ENCODE measurements at regions not wholly inside any gene's neighbourhood (a gene's known extent, or its start where the extent isn't known, plus 50 kb on each side); places are given as distances from the start of the nearest gene placed in this dataset.

- no peaks in the 10 kb centered on the region for H3K36me3 ChIP-seq (ENCODE audit: control insufficient read depth, insufficient read depth, low read length)
- H3K4me3 ChIP-seq (ENCODE audit: low read depth, low read length) = no peak overlapping the region
Observed at GRCh38 chr13:70483599-70484276, 375.5 kb upstream of the KLHL1 start.

GRCh38 chr13:70473907-70474306 lies 365.7 kb upstream of the KLHL1 start:
- Histone ChIP-seq H3K27ac (ENCODE audit: low read depth, low read length) (no peak overlapping the region), H3K36me3 (ENCODE audit: control insufficient read depth, insufficient read depth, low read length) (no peaks in the 10 kb centered on the region)

More at GRCh38 chr13:70483599-70484276, 375.5 kb upstream of the KLHL1 start:
- Histone ChIP-seq H3K27ac (ENCODE audit: low read depth, low read length) (no peak overlapping the region), H3K9me3 (ENCODE audit: control insufficient read depth, insufficient read depth, low read length) (no peaks in the 10 kb centered on the region), H3K4me1 (ENCODE audit: control insufficient read depth, insufficient read depth, low read length) (no peaks in the 10 kb centered on the region), H3K9ac (ENCODE audit: low read depth, low read length) (no peak overlapping the region), H3K27me3 (ENCODE audit: control insufficient read depth, insufficient read depth, low read length) (no peaks in the 10 kb centered on the region)

GRCh38 chr13:70469077-70469476 lies 360.8 kb upstream of the KLHL1 start:
- no peak overlapping the region for H3K27ac ChIP-seq (ENCODE audit: low read depth, low read length)
- no peaks in the 10 kb centered on the region for H3K27me3 ChIP-seq (ENCODE audit: control insufficient read depth, insufficient read depth, low read length)

More at GRCh38 chr13:70473907-70474306, 365.7 kb upstream of the KLHL1 start:
- Histone ChIP-seq H3K9me3 (ENCODE audit: control insufficient read depth, insufficient read depth, low read length) (no peaks in the 10 kb centered on the region), H3K9ac (ENCODE audit: low read depth, low read length) (no peak overlapping the region), H3K4me3 (ENCODE audit: low read depth, low read length) (no peak overlapping the region), H3K4me1 (ENCODE audit: control insufficient read depth, insufficient read depth, low read length) (peaks cover 4% of the 10 kb centered on the region; the same call in 1 of the 2 replicates), H3K27me3 (ENCODE audit: control insufficient read depth, insufficient read depth, low read length) (no peaks in the 10 kb centered on the region)

GRCh38 chr13:70457474-70457873 lies 349.2 kb upstream of the KLHL1 start:
- Histone ChIP-seq H3K4me3 (ENCODE audit: low read depth, low read length) (no peak overlapping the region), H3K36me3 (ENCODE audit: control insufficient read depth, insufficient read depth, low read length) (no peaks in the 10 kb centered on the region), H3K27ac (ENCODE audit: low read depth, low read length) (no peak overlapping the region), H3K27me3 (ENCODE audit: control insufficient read depth, insufficient read depth, low read length) (no peaks in the 10 kb centered on the region), H3K4me1 (ENCODE audit: control insufficient read depth, insufficient read depth, low read length) (no peaks in the 10 kb centered on the region; the same call in 1 of the 2 replicates), H3K9me3 (ENCODE audit: control insufficient read depth, insufficient read depth, low read length) (no peaks in the 10 kb centered on the region), H3K9ac (ENCODE audit: low read depth, low read length) (no peak overlapping the region)

More at GRCh38 chr13:70469077-70469476, 360.8 kb upstream of the KLHL1 start:
- H3K9me3 ChIP-seq (ENCODE audit: control insufficient read depth, insufficient read depth, low read length) = no peaks in the 10 kb centered on the region
- H3K4me3 ChIP-seq (ENCODE audit: low read depth, low read length) = no peak overlapping the region
- no peak overlapping the region for H3K9ac ChIP-seq (ENCODE audit: low read depth, low read length)
- H3K4me1 ChIP-seq (ENCODE audit: control insufficient read depth, insufficient read depth, low read length) = no peaks in the 10 kb centered on the region
- no peaks in the 10 kb centered on the region for H3K36me3 ChIP-seq (ENCODE audit: control insufficient read depth, insufficient read depth, low read length)

- Histone ChIP-seq H3K27ac (ENCODE audit: low read depth, low read length) (no peak overlapping the region), H3K4me1 (ENCODE audit: control insufficient read depth, insufficient read depth, low read length) (no peaks in the 10 kb centered on the region; the same call in 1 of the 2 replicates), H3K27me3 (ENCODE audit: control insufficient read depth, insufficient read depth, low read length) (no peaks in the 10 kb centered on the region), H3K9ac (ENCODE audit: low read depth, low read length) (no peak overlapping the region), H3K9me3 (ENCODE audit: control insufficient read depth, insufficient read depth, low read length) (no peaks in the 10 kb centered on the region), H3K36me3 (ENCODE audit: control insufficient read depth, insufficient read depth, low read length) (no peaks in the 10 kb centered on the region), H3K4me3 (ENCODE audit: low read depth, low read length) (no peak overlapping the region)
Observed at GRCh38 chr13:70448820-70449219, 340.6 kb upstream of the KLHL1 start.

- Histone ChIP-seq H3K9ac (ENCODE audit: low read depth, low read length) (no peak overlapping the region), H3K9me3 (ENCODE audit: control insufficient read depth, insufficient read depth, low read length) (no peaks in the 10 kb centered on the region), H3K4me3 (ENCODE audit: low read depth, low read length) (0 out of 2 replicates have a peak overlapping the region, but pooled peaks have one; percentile 4), H3K27ac (ENCODE audit: low read depth, low read length) (peak overlapping the region; percentile 3), H3K27me3 (ENCODE audit: control insufficient read depth, insufficient read depth, low read length) (no peaks in the 10 kb centered on the region), H3K36me3 (ENCODE audit: control insufficient read depth, insufficient read depth, low read length) (no peaks in the 10 kb centered on the region), H3K4me1 (ENCODE audit: control insufficient read depth, insufficient read depth, low read length) (peaks cover 11% of the 10 kb centered on the region)
Observed at GRCh38 chr13:70432276-70432805, 324.1 kb upstream of the KLHL1 start.

- Histone ChIP-seq H3K4me1 (ENCODE audit: control insufficient read depth, insufficient read depth, low read length) (peaks cover 11% of the 10 kb centered on the region), H3K27me3 (ENCODE audit: control insufficient read depth, insufficient read depth, low read length) (no peaks in the 10 kb centered on the region), H3K36me3 (ENCODE audit: control insufficient read depth, insufficient read depth, low read length) (no peaks in the 10 kb centered on the region), H3K9ac (ENCODE audit: low read depth, low read length) (no peak overlapping the region), H3K4me3 (ENCODE audit: low read depth, low read length) (no peak overlapping the region), H3K9me3 (ENCODE audit: control insufficient read depth, insufficient read depth, low read length) (no peaks in the 10 kb centered on the region), H3K27ac (ENCODE audit: low read depth, low read length) (no peak overlapping the region)
Observed at GRCh38 chr13:70430256-70430655, 322.0 kb upstream of the KLHL1 start.

GRCh38 chr13:70424928-70425327 lies 316.7 kb upstream of the KLHL1 start:
- Histone ChIP-seq H3K9me3 (ENCODE audit: control insufficient read depth, insufficient read depth, low read length) (no peaks in the 10 kb centered on the region), H3K36me3 (ENCODE audit: control insufficient read depth, insufficient read depth, low read length) (no peaks in the 10 kb centered on the region), H3K27ac (ENCODE audit: low read depth, low read length) (peak overlapping the region; percentile 26), H3K27me3 (ENCODE audit: control insufficient read depth, insufficient read depth, low read length) (no peaks in the 10 kb centered on the region), H3K9ac (ENCODE audit: low read depth, low read length) (no peak overlapping the region), H3K4me1 (ENCODE audit: control insufficient read depth, insufficient read depth, low read length) (peaks cover 13% of the 10 kb centered on the region), H3K4me3 (ENCODE audit: low read depth, low read length) (no peak overlapping the region)

- Histone ChIP-seq H3K27me3 (ENCODE audit: control insufficient read depth, insufficient read depth, low read length) (no peaks in the 10 kb centered on the region), H3K27ac (ENCODE audit: low read depth, low read length) (peak overlapping the region; percentile 26), H3K4me1 (ENCODE audit: control insufficient read depth, insufficient read depth, low read length) (peaks cover 13% of the 10 kb centered on the region), H3K9ac (ENCODE audit: low read depth, low read length) (no peak overlapping the region), H3K36me3 (ENCODE audit: control insufficient read depth, insufficient read depth, low read length) (no peaks in the 10 kb centered on the region), H3K4me3 (ENCODE audit: low read depth, low read length) (no peak overlapping the region), H3K9me3 (ENCODE audit: control insufficient read depth, insufficient read depth, low read length) (no peaks in the 10 kb centered on the region)
Observed at GRCh38 chr13:70424428-70424827, 316.2 kb upstream of the KLHL1 start.

- H3K4me1 ChIP-seq (ENCODE audit: control insufficient read depth, insufficient read depth, low read length) = no peaks in the 10 kb centered on the region
- no peaks in the 10 kb centered on the region for H3K9me3 ChIP-seq (ENCODE audit: control insufficient read depth, insufficient read depth, low read length)
- no peaks in the 10 kb centered on the region for H3K36me3 ChIP-seq (ENCODE audit: control insufficient read depth, insufficient read depth, low read length)
Observed at GRCh38 chr13:70415136-70415535, 306.9 kb upstream of the KLHL1 start.

GRCh38 chr13:70408865-70409264 lies 300.6 kb upstream of the KLHL1 start:
- Histone ChIP-seq H3K9me3 (ENCODE audit: control insufficient read depth, insufficient read depth, low read length) (no peaks in the 10 kb centered on the region), H3K36me3 (ENCODE audit: control insufficient read depth, insufficient read depth, low read length) (no peaks in the 10 kb centered on the region), H3K27me3 (ENCODE audit: control insufficient read depth, insufficient read depth, low read length) (no peaks in the 10 kb centered on the region), H3K4me1 (ENCODE audit: control insufficient read depth, insufficient read depth, low read length) (no peaks in the 10 kb centered on the region), H3K4me3 (ENCODE audit: low read depth, low read length) (no peak overlapping the region), H3K27ac (ENCODE audit: low read depth, low read length) (no peak overlapping the region), H3K9ac (ENCODE audit: low read depth, low read length) (no peak overlapping the region)

More at GRCh38 chr13:70415136-70415535, 306.9 kb upstream of the KLHL1 start:
- H3K27ac ChIP-seq (ENCODE audit: low read depth, low read length) = no peak overlapping the region
- H3K4me3 ChIP-seq (ENCODE audit: low read depth, low read length) = no peak overlapping the region
- no peaks in the 10 kb centered on the region for H3K27me3 ChIP-seq (ENCODE audit: control insufficient read depth, insufficient read depth, low read length)
- H3K9ac ChIP-seq (ENCODE audit: low read depth, low read length) = no peak overlapping the region
